ENCODE measurements at regions not wholly inside any gene's neighbourhood (a gene's known extent, or its start where the extent isn't known, plus 50 kb on each side); places are given as distances from the start of the nearest gene placed in this dataset.

DNA sequence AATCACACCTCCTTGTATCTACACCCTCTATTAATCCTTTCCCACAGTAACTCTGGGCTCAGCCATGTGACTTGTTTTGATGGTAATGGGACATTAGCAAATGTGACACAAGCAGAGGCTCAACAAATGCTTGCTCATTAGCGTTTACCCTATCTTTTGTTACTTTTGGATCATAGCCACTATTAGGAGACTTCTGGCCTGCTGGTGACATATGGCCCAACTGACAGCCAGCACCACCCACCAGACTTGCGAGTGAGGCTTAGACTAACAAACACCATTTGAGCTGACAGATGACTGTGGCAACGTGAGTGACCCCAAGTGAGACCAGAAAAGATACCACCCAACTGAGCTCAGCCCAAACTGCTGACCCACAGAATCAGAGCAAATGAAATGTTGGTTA is 154.1 kb downstream of the OLFM4 start:
- H3K79me1 ChIP-seq (replicated peaks; ENCODE audit: low read length, poor library complexity, severe bottlenecking) = no peaks in the 10 kb centered on the region
- WGBS = 52% methylated on average over 3 of the region's 3 CpGs

GRCh38 chr13:53188120-53188519 is 159.5 kb downstream of the OLFM4 start:
- Histone ChIP-seq H3K27ac (ENCODE audit: low read length, poor library complexity, severe bottlenecking) (no peak overlapping the region), H2AK5ac (ENCODE audit: low read length, severe bottlenecking) (no peak overlapping the region), H3K14ac (ENCODE audit: low read length in 2 of 2) (no peak overlapping the region), H3K4ac (ENCODE audit: low read depth in 1 of 2, low read length in 2 of 2) (no peak overlapping the region), H2AFZ (ENCODE audit: low read depth, low read length) (no peak overlapping the region), H3K23ac (ENCODE audit: low read length in 2 of 2) (no peak overlapping the region), H3K18ac (ENCODE audit: low read depth in 1 of 2, low read length in 2 of 2) (no peak overlapping the region), H2BK12ac (ENCODE audit: low read length in 2 of 2) (no peak overlapping the region), H3K4me2 (ENCODE audit: low read length, poor library complexity, severe bottlenecking) (no peak overlapping the region), H3K4me1 (ENCODE audit: control insufficient read depth, insufficient read depth, low read depth, low read length) (no peaks in the 10 kb centered on the region), H2BK15ac (ENCODE audit: low read depth, poor library complexity, severe bottlenecking) (no peak overlapping the region), H4K8ac (ENCODE audit: low read length) (no peak overlapping the region), H3K79me1 (replicated peaks; ENCODE audit: low read length, poor library complexity, severe bottlenecking) (no peaks in the 10 kb centered on the region), H3K4me3 (ENCODE audit: insufficient read depth in 1 of 2, low read depth in 1 of 2, low read length in 2 of 2) (no peak overlapping the region), H2BK5ac (ENCODE audit: low read depth, low read length, poor library complexity, severe bottlenecking) (no peak overlapping the region), H3K9me3 (ENCODE audit: control insufficient read depth, low read length) (no peaks in the 10 kb centered on the region), H4K91ac (ENCODE audit: low read length) (no peak overlapping the region), H3K9ac (ENCODE audit: low read length) (no peak overlapping the region), H3K36me3 (ENCODE audit: control insufficient read depth in 1 of 2, insufficient read depth in 2 of 2, low read depth in 1 of 2, low read length in 2 of 2) (no peaks in the 10 kb centered on the region), H2BK120ac (ENCODE audit: low read depth, low read length) (no peak overlapping the region), H3K27me3 (ENCODE audit: control insufficient read depth in 1 of 2, insufficient read depth in 1 of 2, low read length in 2 of 2) (no peaks in the 10 kb centered on the region)
- DNase-seq = no peak
- no CpG with 5 or more reads among the region's 2 CpGs for WGBS

More for the DNA sequence above, 154.1 kb downstream of the OLFM4 start:
- Histone ChIP-seq H2BK15ac (ENCODE audit: low read depth, poor library complexity, severe bottlenecking) (no peak overlapping the region), H2AK5ac (ENCODE audit: low read length, severe bottlenecking) (no peak overlapping the region), H3K27me3 (ENCODE audit: control insufficient read depth in 1 of 2, insufficient read depth in 1 of 2, low read length in 2 of 2) (no peaks in the 10 kb centered on the region), H3K9ac (ENCODE audit: low read length) (no peak overlapping the region), H3K4ac (ENCODE audit: low read depth in 1 of 2, low read length in 2 of 2) (no peak overlapping the region), H3K4me2 (ENCODE audit: low read length, poor library complexity, severe bottlenecking) (no peak overlapping the region), H2BK120ac (ENCODE audit: low read depth, low read length) (no peak overlapping the region), H2BK12ac (ENCODE audit: low read length in 2 of 2) (no peak overlapping the region), H3K4me3 (ENCODE audit: insufficient read depth in 1 of 2, low read depth in 1 of 2, low read length in 2 of 2) (no peak overlapping the region), H3K9me3 (ENCODE audit: control insufficient read depth, low read length) (no peaks in the 10 kb centered on the region), H3K36me3 (ENCODE audit: control insufficient read depth in 1 of 2, insufficient read depth in 2 of 2, low read depth in 1 of 2, low read length in 2 of 2) (no peaks in the 10 kb centered on the region), H3K14ac (ENCODE audit: low read length in 2 of 2) (no peak overlapping the region), H2BK5ac (ENCODE audit: low read depth, low read length, poor library complexity, severe bottlenecking) (no peak overlapping the region), H3K23ac (ENCODE audit: low read length in 2 of 2) (no peak overlapping the region), H4K8ac (ENCODE audit: low read length) (no peak overlapping the region), H4K91ac (ENCODE audit: low read length) (no peak overlapping the region), H2AFZ (ENCODE audit: low read depth, low read length) (no peak overlapping the region), H3K4me1 (ENCODE audit: control insufficient read depth, insufficient read depth, low read depth, low read length) (no peaks in the 10 kb centered on the region), H3K18ac (ENCODE audit: low read depth in 1 of 2, low read length in 2 of 2) (no peak overlapping the region), H3K27ac (ENCODE audit: low read length, poor library complexity, severe bottlenecking) (no peak overlapping the region)
- DNase-seq = no peak

DNA sequence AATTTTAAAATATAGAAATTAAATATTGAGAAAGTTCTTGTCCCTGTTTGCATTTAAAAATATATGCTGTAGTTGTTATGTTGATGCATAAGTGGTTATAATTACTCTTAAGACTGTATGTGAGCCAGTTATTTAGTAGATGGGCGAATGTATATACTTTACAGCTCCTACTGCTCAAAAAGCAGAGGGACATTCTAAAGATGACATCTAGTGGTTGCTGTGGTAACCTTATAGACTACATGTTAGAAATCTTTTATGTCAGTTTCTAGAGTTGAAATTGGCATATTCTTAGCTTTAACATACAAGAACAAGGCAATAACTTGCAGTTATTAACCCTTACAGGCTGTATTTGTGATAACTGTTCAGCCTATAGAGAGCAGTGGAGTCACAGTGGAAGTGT is 160.5 kb downstream of the OLFM4 start:
- no peak overlapping the region for H4K8ac ChIP-seq (ENCODE audit: low read length)
- DNase-seq = no peak
- H3K14ac ChIP-seq (ENCODE audit: low read length in 2 of 2) = no peak overlapping the region
- no peak overlapping the region for H3K23ac ChIP-seq (ENCODE audit: low read length in 2 of 2)
- no peak overlapping the region for H3K18ac ChIP-seq (ENCODE audit: low read depth in 1 of 2, low read length in 2 of 2)
- no peak overlapping the region for H2BK120ac ChIP-seq (ENCODE audit: low read depth, low read length)
- H2BK15ac ChIP-seq (ENCODE audit: low read depth, poor library complexity, severe bottlenecking) = no peak overlapping the region
- H2AFZ ChIP-seq (ENCODE audit: low read depth, low read length) = no peak overlapping the region
- WGBS = 60% methylated on average over 1 of the region's 1 CpG
- H3K4me2 ChIP-seq (ENCODE audit: low read length, poor library complexity, severe bottlenecking) = no peak overlapping the region
- no peak overlapping the region for H3K9ac ChIP-seq (ENCODE audit: low read length)
- H3K4ac ChIP-seq (ENCODE audit: low read depth in 1 of 2, low read length in 2 of 2) = no peak overlapping the region
- no peaks in the 10 kb centered on the region for H3K9me3 ChIP-seq (ENCODE audit: control insufficient read depth, low read length)
- no peak overlapping the region for H3K4me3 ChIP-seq (ENCODE audit: insufficient read depth in 1 of 2, low read depth in 1 of 2, low read length in 2 of 2)
- no peak overlapping the region for H2BK12ac ChIP-seq (ENCODE audit: low read length in 2 of 2)
- no peak overlapping the region for H4K91ac ChIP-seq (ENCODE audit: low read length)
- no peaks in the 10 kb centered on the region for H3K36me3 ChIP-seq (ENCODE audit: control insufficient read depth in 1 of 2, insufficient read depth in 2 of 2, low read depth in 1 of 2, low read length in 2 of 2)
- H3K4me1 ChIP-seq (ENCODE audit: control insufficient read depth, insufficient read depth, low read depth, low read length) = no peaks in the 10 kb centered on the region
- no peaks in the 10 kb centered on the region for H3K79me1 ChIP-seq (replicated peaks; ENCODE audit: low read length, poor library complexity, severe bottlenecking)
- no peak overlapping the region for H2BK5ac ChIP-seq (ENCODE audit: low read depth, low read length, poor library complexity, severe bottlenecking)
- H3K27ac ChIP-seq (ENCODE audit: low read length, poor library complexity, severe bottlenecking) = no peak overlapping the region
- H3K27me3 ChIP-seq (ENCODE audit: control insufficient read depth in 1 of 2, insufficient read depth in 1 of 2, low read length in 2 of 2) = no peaks in the 10 kb centered on the region
- no peak overlapping the region for H2AK5ac ChIP-seq (ENCODE audit: low read length, severe bottlenecking)

DNA sequence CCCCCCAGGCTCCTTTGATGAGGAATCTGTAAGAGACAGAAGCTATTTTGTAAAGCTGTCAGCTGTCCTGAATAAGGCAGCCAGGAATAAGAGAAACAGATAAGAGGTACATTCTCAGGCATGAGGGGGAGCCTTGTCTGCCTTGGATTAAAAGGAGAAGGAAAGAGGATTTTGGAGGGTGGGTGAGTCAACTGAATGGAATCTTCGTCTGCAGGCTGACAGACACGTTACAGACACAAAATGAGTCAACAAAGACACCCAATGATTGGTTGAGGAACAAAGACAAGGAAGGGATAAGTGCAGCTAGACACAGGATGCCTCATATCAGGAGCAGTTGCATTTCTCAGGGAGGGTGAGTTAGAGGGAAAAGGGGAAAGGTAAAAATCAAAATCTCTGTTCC is 162.5 kb downstream of the OLFM4 start:
- Histone ChIP-seq H3K36me3 (ENCODE audit: control insufficient read depth in 1 of 2, insufficient read depth in 2 of 2, low read depth in 1 of 2, low read length in 2 of 2) (no peaks in the 10 kb centered on the region), H2AK5ac (ENCODE audit: low read length, severe bottlenecking) (no peak overlapping the region), H3K9ac (ENCODE audit: low read length) (no peak overlapping the region), H3K79me1 (replicated peaks; ENCODE audit: low read length, poor library complexity, severe bottlenecking) (no peaks in the 10 kb centered on the region), H3K4me1 (ENCODE audit: control insufficient read depth, insufficient read depth, low read depth, low read length) (no peaks in the 10 kb centered on the region), H2BK120ac (ENCODE audit: low read depth, low read length) (no peak overlapping the region), H4K91ac (ENCODE audit: low read length) (no peak overlapping the region), H3K27me3 (ENCODE audit: control insufficient read depth in 1 of 2, insufficient read depth in 1 of 2, low read length in 2 of 2) (no peaks in the 10 kb centered on the region), H3K4me2 (ENCODE audit: low read length, poor library complexity, severe bottlenecking) (no peak overlapping the region), H4K8ac (ENCODE audit: low read length) (no peak overlapping the region), H2BK15ac (ENCODE audit: low read depth, poor library complexity, severe bottlenecking) (no peak overlapping the region), H3K9me3 (ENCODE audit: control insufficient read depth, low read length) (no peaks in the 10 kb centered on the region), H2BK5ac (ENCODE audit: low read depth, low read length, poor library complexity, severe bottlenecking) (no peak overlapping the region), H3K14ac (ENCODE audit: low read length in 2 of 2) (no peak overlapping the region), H2BK12ac (ENCODE audit: low read length in 2 of 2) (no peak overlapping the region), H3K27ac (ENCODE audit: low read length, poor library complexity, severe bottlenecking) (no peak overlapping the region), H2AFZ (ENCODE audit: low read depth, low read length) (no peak overlapping the region), H3K4me3 (ENCODE audit: insufficient read depth in 1 of 2, low read depth in 1 of 2, low read length in 2 of 2) (no peak overlapping the region), H3K23ac (ENCODE audit: low read length in 2 of 2) (no peak overlapping the region), H3K4ac (ENCODE audit: low read depth in 1 of 2, low read length in 2 of 2) (no peak overlapping the region), H3K18ac (ENCODE audit: low read depth in 1 of 2, low read length in 2 of 2) (no peak overlapping the region)
- no peak for DNase-seq
- WGBS = 0% methylated on average over 1 of the region's 2 CpGs

All from mesenchymal stem cell (in vitro differentiated cells and primary cell).